ENCODE measurements at regions not wholly inside any gene's neighbourhood (a gene's known extent, or its start where the extent isn't known, plus 50 kb on each side); places are given as distances from the start of the nearest gene placed in this dataset.

- Mint-ChIP-seq H3K36me3 (ENCODE audit: unreplicated experiment) (no peaks in the 10 kb centered on the region), H3K27ac (ENCODE audit: unreplicated experiment) (no peak overlapping the region), H3K9me3 (ENCODE audit: unreplicated experiment) (no peaks in the 10 kb centered on the region), H3K4me3 (ENCODE audit: unreplicated experiment) (no peak overlapping the region), H3K27me3 (ENCODE audit: unreplicated experiment) (peaks cover 42% of the 10 kb centered on the region), H3K4me1 (ENCODE audit: unreplicated experiment) (no peaks in the 10 kb centered on the region)
- DNase-seq (ENCODE audit: extremely low spot score, unreplicated experiment): no peak
- TF ChIP-seq CTCF (IDR thresholded peaks at IDR 0.05): no peak
Measured at GRCh38 chr6:14309516-14309915, 191.9 kb downstream of the CD83 start.

GRCh38 chr6:14309951-14310445, 192.4 kb downstream of the CD83 start:
- no peaks in the 10 kb centered on the region for H3K9me3 Mint-ChIP-seq (ENCODE audit: unreplicated experiment)
- no peak for DNase-seq (ENCODE audit: extremely low spot score, unreplicated experiment)
- no peaks in the 10 kb centered on the region for H3K36me3 Mint-ChIP-seq (ENCODE audit: unreplicated experiment)
- H3K27me3 Mint-ChIP-seq (ENCODE audit: unreplicated experiment): peaks cover 42% of the 10 kb centered on the region
- H3K4me1 Mint-ChIP-seq (ENCODE audit: unreplicated experiment): no peaks in the 10 kb centered on the region
- TF ChIP-seq CTCF (IDR thresholded peaks at IDR 0.05): no peak
- no peak overlapping the region for H3K4me3 Mint-ChIP-seq (ENCODE audit: unreplicated experiment)
- no peak overlapping the region for H3K27ac Mint-ChIP-seq (ENCODE audit: unreplicated experiment)

- Mint-ChIP-seq H3K27ac (ENCODE audit: unreplicated experiment) (no peak overlapping the region), H3K27me3 (ENCODE audit: unreplicated experiment) (peaks cover 42% of the 10 kb centered on the region), H3K4me1 (ENCODE audit: unreplicated experiment) (no peaks in the 10 kb centered on the region), H3K36me3 (ENCODE audit: unreplicated experiment) (no peaks in the 10 kb centered on the region), H3K4me3 (ENCODE audit: unreplicated experiment) (no peak overlapping the region), H3K9me3 (ENCODE audit: unreplicated experiment) (no peaks in the 10 kb centered on the region)
- TF ChIP-seq CTCF (IDR thresholded peaks at IDR 0.05): no peak
- no peak for DNase-seq (ENCODE audit: extremely low spot score, unreplicated experiment)
Measured at GRCh38 chr6:14310960-14311359, 193.4 kb downstream of the CD83 start.

GRCh38 chr6:14312587-14312986, 195.0 kb downstream of the CD83 start:
- Mint-ChIP-seq H3K4me1 (ENCODE audit: unreplicated experiment) (peaks cover 7% of the 10 kb centered on the region), H3K27me3 (ENCODE audit: unreplicated experiment) (peaks cover 30% of the 10 kb centered on the region), H3K9me3 (ENCODE audit: unreplicated experiment) (no peaks in the 10 kb centered on the region), H3K27ac (ENCODE audit: unreplicated experiment) (no peak overlapping the region), H3K36me3 (ENCODE audit: unreplicated experiment) (no peaks in the 10 kb centered on the region), H3K4me3 (ENCODE audit: unreplicated experiment) (no peak overlapping the region)
- no peak for TF ChIP-seq CTCF (IDR thresholded peaks at IDR 0.05)
- no peak for DNase-seq (ENCODE audit: extremely low spot score, unreplicated experiment)

GRCh38 chr6:14313248-14313647, 195.7 kb downstream of the CD83 start:
- Mint-ChIP-seq H3K36me3 (ENCODE audit: unreplicated experiment) (no peaks in the 10 kb centered on the region), H3K27ac (ENCODE audit: unreplicated experiment) (no peak overlapping the region), H3K27me3 (ENCODE audit: unreplicated experiment) (peaks cover 23% of the 10 kb centered on the region), H3K9me3 (ENCODE audit: unreplicated experiment) (no peaks in the 10 kb centered on the region), H3K4me1 (ENCODE audit: unreplicated experiment) (peaks cover 7% of the 10 kb centered on the region), H3K4me3 (ENCODE audit: unreplicated experiment) (no peak overlapping the region)
- TF ChIP-seq CTCF (IDR thresholded peaks at IDR 0.05): no peak
- DNase-seq (ENCODE audit: extremely low spot score, unreplicated experiment): no peak

Data from osteocyte (in vitro differentiated cells).